Liver (tissue), 3 donors: ENCODE measurements at regions not wholly inside any gene's neighbourhood (a gene's known extent, or its start where the extent isn't known, plus 50 kb on each side); places are given as distances from the start of the nearest gene placed in this dataset.

Experiments used
- FOXA1 ChIP-seq: IDR thresholded peaks from 2 replicates; pipeline ENCODE4 v1.6.1; 2016; ENCODE audit warnings: antibody characterized with exemption
- GABPA ChIP-seq, 2 donors: IDR thresholded peaks in 1 of 2; conservative IDR thresholded peaks in 1 of 2; 2 replicates each; pipeline ENCODE4 v1.6.1; 2016; ENCODE audit warnings: antibody characterized with exemption in 2 of 2, mild to moderate bottlenecking in 1 of 2, moderate library complexity in 1 of 2
- HNF4A ChIP-seq, 2 donors: conservative IDR thresholded peaks; 2 replicates each; pipeline ENCODE4 v1.6.1; 2016; ENCODE audit warnings: antibody characterized with exemption in 2 of 2, mild to moderate bottlenecking in 2 of 2
- JUND ChIP-seq, 2 donors: IDR thresholded peaks; 2 replicates each; pipeline ENCODE4 v1.6.1; 2016; ENCODE audit warnings: antibody characterized with exemption in 2 of 2
- MAX ChIP-seq: IDR thresholded peaks from 2 replicates; pipeline ENCODE4 v1.6.1; 2016; ENCODE audit warnings: antibody characterized with exemption
- RAD21 ChIP-seq, 2 donors: IDR thresholded peaks; 2 replicates each; pipeline ENCODE4 v1.6.1; 2016; ENCODE audit warnings: antibody characterized with exemption in 2 of 2, mild to moderate bottlenecking in 2 of 2
- REST ChIP-seq: IDR thresholded peaks from 2 replicates; pipeline ENCODE4 v1.6.1; 2016; ENCODE audit warnings: antibody characterized with exemption, mild to moderate bottlenecking
- SP1 ChIP-seq: IDR thresholded peaks from 2 replicates; pipeline ENCODE4 v1.6.1; 2018; ENCODE audit warnings: antibody characterized with exemption, mild to moderate bottlenecking
- TAF1 ChIP-seq: conservative IDR thresholded peaks from 2 replicates; pipeline ENCODE4 v1.6.1; 2016; ENCODE audit warnings: antibody characterized with exemption, mild to moderate bottlenecking
- TF ChIP-seq, protein P1 (sequence below): fragments of 150-350 bp; IDR thresholded peaks from 2 replicates; pipeline ENCODE4 v1.5.1; 2017; ENCODE audit warnings: improper control_type of control experiment, low read depth, low read length; ENCODE audit not compliant: missing input control
- TF ChIP-seq, protein P2 (sequence below): IDR thresholded peaks from 2 replicates; pipeline ENCODE4 v1.6.1; 2016; ENCODE audit warnings: antibody characterized with exemption
- donor health status: healthy.
- donor health status: healthy.

DNA sequence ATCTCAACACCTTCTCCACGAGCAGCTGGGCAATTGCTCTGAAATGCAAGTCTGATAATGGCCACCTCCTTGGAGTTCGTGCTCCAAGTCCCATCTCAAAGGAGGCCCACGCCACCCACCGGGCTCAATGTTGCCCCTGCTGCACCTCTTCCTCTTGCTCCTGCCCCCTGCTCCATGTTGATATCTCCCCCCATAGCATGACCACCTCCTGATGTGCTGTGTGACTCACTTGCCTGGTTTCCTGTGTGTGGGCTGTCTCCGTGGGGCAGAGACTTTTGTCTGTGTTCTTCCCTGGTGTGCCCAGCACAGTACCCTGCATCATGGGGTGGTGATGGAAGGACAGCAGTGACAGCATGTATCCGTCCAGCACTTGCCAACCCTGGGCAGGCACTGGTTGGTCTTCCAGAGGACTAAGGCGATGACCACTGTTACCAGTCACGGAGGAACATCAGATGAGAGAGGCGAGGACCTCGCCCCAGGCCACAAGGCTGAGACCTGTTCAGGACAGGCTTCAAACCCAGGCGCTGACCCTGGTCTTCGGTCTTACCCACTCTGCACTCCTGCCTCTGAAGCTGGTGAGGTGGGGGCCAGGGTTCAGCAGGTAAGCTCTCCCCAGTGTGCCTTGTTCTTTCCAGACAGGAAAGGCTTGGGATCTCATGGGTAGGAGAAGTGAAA is 104.6 kb upstream of the LRPAP1 start:
- TF ChIP-seq, protein P1, sequence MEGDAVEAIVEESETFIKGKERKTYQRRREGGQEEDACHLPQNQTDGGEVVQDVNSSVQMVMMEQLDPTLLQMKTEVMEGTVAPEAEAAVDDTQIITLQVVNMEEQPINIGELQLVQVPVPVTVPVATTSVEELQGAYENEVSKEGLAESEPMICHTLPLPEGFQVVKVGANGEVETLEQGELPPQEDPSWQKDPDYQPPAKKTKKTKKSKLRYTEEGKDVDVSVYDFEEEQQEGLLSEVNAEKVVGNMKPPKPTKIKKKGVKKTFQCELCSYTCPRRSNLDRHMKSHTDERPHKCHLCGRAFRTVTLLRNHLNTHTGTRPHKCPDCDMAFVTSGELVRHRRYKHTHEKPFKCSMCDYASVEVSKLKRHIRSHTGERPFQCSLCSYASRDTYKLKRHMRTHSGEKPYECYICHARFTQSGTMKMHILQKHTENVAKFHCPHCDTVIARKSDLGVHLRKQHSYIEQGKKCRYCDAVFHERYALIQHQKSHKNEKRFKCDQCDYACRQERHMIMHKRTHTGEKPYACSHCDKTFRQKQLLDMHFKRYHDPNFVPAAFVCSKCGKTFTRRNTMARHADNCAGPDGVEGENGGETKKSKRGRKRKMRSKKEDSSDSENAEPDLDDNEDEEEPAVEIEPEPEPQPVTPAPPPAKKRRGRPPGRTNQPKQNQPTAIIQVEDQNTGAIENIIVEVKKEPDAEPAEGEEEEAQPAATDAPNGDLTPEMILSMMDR: no peak
- no peak for TF ChIP-seq GABPA (IDR thresholded peaks at IDR 0.05 in 1 of 2, conservative IDR thresholded peaks at IDR 0.05 in 1 of 2)
- no peak for TF ChIP-seq HNF4A (conservative IDR thresholded peaks at IDR 0.05)
- TF ChIP-seq, protein P2, sequence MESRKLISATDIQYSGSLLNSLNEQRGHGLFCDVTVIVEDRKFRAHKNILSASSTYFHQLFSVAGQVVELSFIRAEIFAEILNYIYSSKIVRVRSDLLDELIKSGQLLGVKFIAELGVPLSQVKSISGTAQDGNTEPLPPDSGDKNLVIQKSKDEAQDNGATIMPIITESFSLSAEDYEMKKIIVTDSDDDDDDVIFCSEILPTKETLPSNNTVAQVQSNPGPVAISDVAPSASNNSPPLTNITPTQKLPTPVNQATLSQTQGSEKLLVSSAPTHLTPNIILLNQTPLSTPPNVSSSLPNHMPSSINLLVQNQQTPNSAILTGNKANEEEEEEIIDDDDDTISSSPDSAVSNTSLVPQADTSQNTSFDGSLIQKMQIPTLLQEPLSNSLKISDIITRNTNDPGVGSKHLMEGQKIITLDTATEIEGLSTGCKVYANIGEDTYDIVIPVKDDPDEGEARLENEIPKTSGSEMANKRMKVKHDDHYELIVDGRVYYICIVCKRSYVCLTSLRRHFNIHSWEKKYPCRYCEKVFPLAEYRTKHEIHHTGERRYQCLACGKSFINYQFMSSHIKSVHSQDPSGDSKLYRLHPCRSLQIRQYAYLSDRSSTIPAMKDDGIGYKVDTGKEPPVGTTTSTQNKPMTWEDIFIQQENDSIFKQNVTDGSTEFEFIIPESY: no peak
- TF ChIP-seq REST: no peak
- no peak for TF ChIP-seq MAX
- no peak for TF ChIP-seq RAD21 (IDR thresholded peaks at IDR 0.05)
- TF ChIP-seq TAF1: no peak
- TF ChIP-seq JUND (IDR thresholded peaks at IDR 0.05): no peak
- TF ChIP-seq SP1: no peak
- no peak for TF ChIP-seq FOXA1
